PC-3 (cell line): ENCODE measurements at regions not wholly inside any gene's neighbourhood (a gene's known extent, or its start where the extent isn't known, plus 50 kb on each side); places are given as distances from the start of the nearest gene placed in this dataset.

ENCODE experiments used
- ATAC-seq: fragments of 200-7000 bp; cut with Tn5 transposase; 2 replicates; pipeline ENCODE4 v1.9.1; 2020; ENCODE audit warnings: mild to moderate bottlenecking, moderate library complexity
- BruUV-seq: library from RNA; stranded (reverse); fragments of 400-500 nt; replicated peaks from 2 replicates; lab custom pipeline; 2021; lab: Mats Ljungman, UMichigan
- CTCF ChIA-PET: fragments of 300-600 bp; sonication (Branson Sonifier 250); formaldehyde crosslinking; loops from one replicate; lab custom pipeline; 2022; ENCODE audit warnings: antibody characterized with exemption; lab: Charles Lee
- POLR2A ChIA-PET: fragments of 300-600 bp; sonication (Branson Sonifier 250); formaldehyde crosslinking; loops from one replicate; lab custom pipeline; 2022; ENCODE audit warnings: antibody characterized with exemption; ENCODE audit not compliant: unreplicated experiment; lab: Charles Lee
- DNase-seq: peaks from one replicate; pipeline ENCODE4 v3.0.0-alpha.2; 2015
- H2AFZ ChIP-seq: fragments of 300-600 bp; sonication (generic); 2 replicates; pipeline ENCODE4 v1.6.0; 2016; ENCODE audit warnings: antibody characterized with exemption, low read length
- H3F3A ChIP-seq: fragments of 300-600 bp; sonication (generic); one replicate; pipeline ENCODE4 v1.6.0; 2017; ENCODE audit warnings: antibody characterized with exemption, low read length, control low read depth, mild to moderate bottlenecking; ENCODE audit not compliant: unreplicated experiment
- H3K27ac ChIP-seq: fragments of 300-600 bp; sonication (generic); 2 replicates; pipeline ENCODE4 v1.5.1; 2016; ENCODE audit warnings: mild to moderate bottlenecking, low read length
- H3K27me3 ChIP-seq: fragments of 300-600 bp; sonication (generic); 2 replicates; pipeline ENCODE4 v1.6.1; 2016; ENCODE audit warnings: low read length, mixed read lengths
- H3K36me3 ChIP-seq: fragments of 300-600 bp; sonication (generic); 2 replicates; pipeline ENCODE4 v1.6.1; 2016; ENCODE audit warnings: low read depth, mixed run types, low read length, mixed read lengths
- H3K4me1 ChIP-seq: fragments of 300-600 bp; sonication (generic); 2 replicates; pipeline ENCODE4 v1.5.1; 2016; ENCODE audit warnings: low read length; ENCODE audit not compliant: insufficient read depth
- H3K4me2 ChIP-seq: fragments of 300-600 bp; sonication (generic); 2 replicates; pipeline ENCODE4 v1.6.0; 2016; ENCODE audit warnings: low read length
- H3K4me3 ChIP-seq: fragments of 300-600 bp; sonication (generic); 2 replicates; pipeline ENCODE4 v1.5.1; 2016; ENCODE audit warnings: mild to moderate bottlenecking, low read length, mixed read lengths
- H3K79me2 ChIP-seq: fragments of 300-600 bp; sonication (generic); 2 replicates; pipeline ENCODE4 v1.6.1; 2017; ENCODE audit warnings: low read length, mixed read lengths
- H3K9ac ChIP-seq: fragments of 300-600 bp; sonication (generic); 2 replicates; pipeline ENCODE4 v1.6.0; 2016; ENCODE audit warnings: mild to moderate bottlenecking, low read length
- H3K9me2 ChIP-seq: fragments of 300-600 bp; sonication (generic); replicated peaks from 2 replicates; pipeline ENCODE4 v1.6.1; 2016; ENCODE audit warnings: mixed run types, low read length, mixed read lengths
- H3K9me3 ChIP-seq: fragments of 300-600 bp; sonication (generic); 2 replicates; pipeline ENCODE4 v1.6.1; 2016; ENCODE audit warnings: low read length, mixed read lengths
- H4K20me1 ChIP-seq: fragments of 300-600 bp; sonication (generic); 2 replicates; pipeline ENCODE4 v1.6.1; 2016; ENCODE audit warnings: low read length, mixed read lengths
- CTCF ChIP-seq: fragments of 300-600 bp; sonication (generic); conservative IDR thresholded peaks from 2 replicates; pipeline ENCODE4 v1.5.1; 2017; ENCODE audit warnings: antibody characterized with exemption, low read depth, mild to moderate bottlenecking, low read length
- EZH2 ChIP-seq: fragments of 300-600 bp; sonication (generic); IDR thresholded peaks from one replicate; pipeline ENCODE4 v1.6.1; 2017; ENCODE audit warnings: antibody characterized with exemption, mild to moderate bottlenecking, low read length; ENCODE audit not compliant: unreplicated experiment
- EZH2phosphoT487 ChIP-seq: fragments of 300-600 bp; sonication (generic); IDR thresholded peaks from 2 replicates; pipeline ENCODE4 v1.6.1; 2018; ENCODE audit warnings: mild to moderate bottlenecking, antibody characterized with exemption, low read length, borderline replicate concordance
- intact Hi-C: fragments of 100-400 bp; cut with micrococcal nuclease; formaldehyde crosslinking; loops from 2 replicates; pipeline ENCODE4 v1.9.0; 2023

GRCh38 chr9:28037968-28038367 is 464.7 kb upstream of the C9orf72 start:
- CTCF ChIA-PET, result no interaction called here
- no peak for ATAC-seq
- Histone ChIP-seq H3K4me2 (no peak overlapping the region), H3K4me1 (no peaks in the 10 kb centered on the region), H3K9me3 (no peaks in the 10 kb centered on the region), H3K27ac (no peak overlapping the region), H3K27me3 (peaks cover 18% of the 10 kb centered on the region; the same call in 1 of the 2 replicates), H3F3A (no peaks in the 10 kb centered on the region), H3K79me2 (no peaks in the 10 kb centered on the region), H3K4me3 (no peak overlapping the region), H4K20me1 (no peaks in the 10 kb centered on the region), H3K9me2 (no peaks in the 10 kb centered on the region), H3K9ac (no peak overlapping the region), H3K36me3 (no peaks in the 10 kb centered on the region), H2AFZ (no peak overlapping the region)
- no peak for TF ChIP-seq EZH2phosphoT487
- TF ChIP-seq CTCF, result no peak
- no peak for TF ChIP-seq EZH2
- intact Hi-C loops, result no loop called here
- POLR2A ChIA-PET, result no interaction called here
- DNase-seq, result no peak
- BruUV-seq, result no TSS peak

- H3K9me3 ChIP-seq, result no peaks in the 10 kb centered on the region
- H3K36me3 ChIP-seq, result no peaks in the 10 kb centered on the region
- no peak overlapping the region for H3K4me2 ChIP-seq
- H3K79me2 ChIP-seq, result no peaks in the 10 kb centered on the region
- BruUV-seq, result no TSS peak
- H3K4me3 ChIP-seq, result no peak overlapping the region
- no peak overlapping the region for H3K9ac ChIP-seq
- H3K27ac ChIP-seq, result no peak overlapping the region
- H4K20me1 ChIP-seq, result no peaks in the 10 kb centered on the region
- ChIA-PET CTCF (no interaction called here), POLR2A (no interaction called here)
- no peak for TF ChIP-seq EZH2phosphoT487
- no peak for TF ChIP-seq EZH2
- no peak for TF ChIP-seq CTCF
- ATAC-seq (no peak), DNase-seq (no peak)
- peaks cover 33% of the 10 kb centered on the region; the same call in 1 of the 2 replicates for H3K27me3 ChIP-seq
- no peaks in the 10 kb centered on the region for H3K9me2 ChIP-seq
- H2AFZ ChIP-seq, result no peak overlapping the region
- H3K4me1 ChIP-seq, result no peaks in the 10 kb centered on the region
- no peaks in the 10 kb centered on the region for H3F3A ChIP-seq
- intact Hi-C loops, result no loop called here
Measured at GRCh38 chr9:28045051-28045450, 471.8 kb upstream of the C9orf72 start.

GRCh38 chr9:28050046-28050445 is 476.8 kb upstream of the C9orf72 start:
- CTCF ChIA-PET, result no interaction called here
- H3K4me3 ChIP-seq, result no peak overlapping the region

More at GRCh38 chr9:28050046-28050445, 476.8 kb upstream of the C9orf72 start:
- Histone ChIP-seq H3K9me2 (no peaks in the 10 kb centered on the region), H2AFZ (no peak overlapping the region), H3K4me2 (no peak overlapping the region), H3K27me3 (peaks cover 29% of the 10 kb centered on the region; the same call in 1 of the 2 replicates), H3K36me3 (no peaks in the 10 kb centered on the region), H3F3A (no peaks in the 10 kb centered on the region), H4K20me1 (no peaks in the 10 kb centered on the region), H3K9me3 (no peaks in the 10 kb centered on the region), H3K79me2 (no peaks in the 10 kb centered on the region), H3K27ac (no peak overlapping the region), H3K9ac (no peak overlapping the region), H3K4me1 (no peaks in the 10 kb centered on the region)
- intact Hi-C loops, result no loop called here
- no peak for TF ChIP-seq EZH2phosphoT487
- no peak for TF ChIP-seq EZH2
- no peak for TF ChIP-seq CTCF
- no TSS peak for BruUV-seq
- no peak for DNase-seq
- ATAC-seq, result no peak
- POLR2A ChIA-PET, result no interaction called here
